Endothelial cell of umbilical vein (primary cell): ENCODE measurements at regions not wholly inside any gene's neighbourhood (a gene's known extent, or its start where the extent isn't known, plus 50 kb on each side); places are given as distances from the start of the nearest gene placed in this dataset.

Source experiments
- BruUV-seq: library from RNA; stranded (reverse); fragments of 400-500 nt; replicated peaks from 2 replicates; lab custom pipeline; 2021; lab: Mats Ljungman, UMichigan
- CTCF ChIA-PET: fragments of 300-600, 350-600 bp; sonication (Branson Sonifier 250); formaldehyde crosslinking; loops from one replicate; lab custom pipeline; 2021; ENCODE audit warnings: antibody characterized with exemption, inconsistent platforms; lab: Charles Lee
- POLR2A ChIA-PET: fragments of 300-600, 350-600 bp; sonication (Branson Sonifier 250); formaldehyde crosslinking; loops from one replicate; lab custom pipeline; 2021; ENCODE audit warnings: antibody characterized with exemption, inconsistent platforms; lab: Charles Lee
- DNase-seq: peaks from one replicate; pipeline ENCODE4 v3.0.0-alpha.2; 2011; ENCODE audit warnings: low read depth, low spot score
- FAIRE-seq: peaks from 2 replicates; lab custom pipeline; 2011; peaks lifted over from hg19 to GRCh38; lab: Jason Lieb, UNC
- H2AFZ ChIP-seq: 2 replicates; pipeline ENCODE4 v1.6.0; 2012; ENCODE audit warnings: low read depth, low read length, control low read depth, inconsistent platforms
- H3K27ac ChIP-seq: 2 replicates; pipeline ENCODE4 v1.5.1; 2011; ENCODE audit warnings: low read depth, mild to moderate bottlenecking, control low read depth, low read length, moderate library complexity; ENCODE audit not compliant: insufficient read depth
- H3K27me3 ChIP-seq, 2 experiments: 2 replicates each; pipeline versions ENCODE4 v1.6.0 to v1.6.1; 2011; ENCODE audit warnings: low read length in 2 of 2, mixed read lengths in 1 of 2; ENCODE audit not compliant: control insufficient read depth in 2 of 2, insufficient read depth in 2 of 2
- H3K36me3 ChIP-seq, 2 experiments: 2 replicates in 1 of 2; 3 replicates in 1 of 2; pipeline ENCODE4 v1.5.1; 2011; ENCODE audit warnings: low read length in 2 of 2, mild to moderate bottlenecking in 1 of 2, moderate library complexity in 1 of 2; ENCODE audit not compliant: control insufficient read depth in 2 of 2, insufficient read depth in 2 of 2; ENCODE audit errors: extremely low read depth in 1 of 2
- H3K4me1 ChIP-seq: 3 replicates; pipeline ENCODE4 v1.5.1; 2011; ENCODE audit warnings: mild to moderate bottlenecking, low read length; ENCODE audit not compliant: control insufficient read depth, insufficient read depth; ENCODE audit errors: extremely low read depth
- H3K4me2 ChIP-seq: 2 replicates; pipeline ENCODE4 v1.6.1; 2011; ENCODE audit warnings: low read length, control low read depth, mixed read lengths; ENCODE audit not compliant: insufficient read depth
- H3K4me3 ChIP-seq, 3 experiments: fragments of 200-600 bp in 1 of 3; sonication (generic), shearing (Covaris generic) in 1 of 3; replicated peaks in 1 of 3; 2 replicates each; pipeline ENCODE4 v1.5.1; 2011 to 2016; ENCODE audit warnings: control low read depth in 3 of 3, low read length in 3 of 3, mild to moderate bottlenecking in 2 of 3, inconsistent platforms in 1 of 3, low read depth in 1 of 3, moderate library complexity in 1 of 3; ENCODE audit not compliant: insufficient read depth in 1 of 3
- H3K79me2 ChIP-seq: 2 replicates; pipeline ENCODE4 v1.6.0; 2012; ENCODE audit warnings: low read length, inconsistent platforms; ENCODE audit not compliant: control insufficient read depth, insufficient read depth
- H3K9ac ChIP-seq: replicated peaks from 2 replicates; pipeline ENCODE3; 2011; ENCODE audit warnings: low read length, control low read depth; ENCODE audit not compliant: insufficient read depth; ENCODE audit errors: extremely low read depth
- H3K9me1 ChIP-seq: replicated peaks from 3 replicates; pipeline ENCODE4 v1.6.0; 2011; ENCODE audit warnings: mild to moderate bottlenecking, low read length; ENCODE audit not compliant: control insufficient read depth, insufficient read depth; ENCODE audit errors: extremely low read depth
- H3K9me3 ChIP-seq: replicated peaks from 2 replicates; pipeline ENCODE4 v1.5.1; 2012; ENCODE audit warnings: low read length, inconsistent platforms; ENCODE audit not compliant: control insufficient read depth, insufficient read depth
- H4K20me1 ChIP-seq: replicated peaks from 2 replicates; pipeline ENCODE3; 2011; ENCODE audit warnings: mild to moderate bottlenecking, low read length; ENCODE audit not compliant: control insufficient read depth, insufficient read depth; ENCODE audit errors: extremely low read depth
- EZH2 ChIP-seq: IDR thresholded peaks from 2 replicates; pipeline ENCODE4 v1.6.1; 2012; ENCODE audit warnings: borderline replicate concordance, low read depth, mild to moderate bottlenecking, moderate library complexity, low read length, inconsistent platforms; ENCODE audit not compliant: severe bottlenecking
- FOS ChIP-seq: IDR thresholded peaks from 2 replicates; pipeline ENCODE4 v1.6.1; 2011; ENCODE audit warnings: mild to moderate bottlenecking, low read length, moderate library complexity, borderline replicate concordance; ENCODE audit not compliant: insufficient read depth
- GATA2 ChIP-seq: IDR thresholded peaks from 2 replicates; pipeline ENCODE4 v1.7.0; 2011; ENCODE audit warnings: low read depth, mild to moderate bottlenecking, moderate library complexity, mixed read lengths, low read length; ENCODE audit not compliant: insufficient read length, insufficient read depth
- JUN ChIP-seq: IDR thresholded peaks from 2 replicates; pipeline ENCODE4 v1.6.1; 2011; ENCODE audit warnings: borderline replicate concordance, low read depth; ENCODE audit not compliant: insufficient read length, insufficient read depth
- MYC ChIP-seq: IDR thresholded peaks from one replicate; pipeline ENCODE4 v1.6.1; 2011; ENCODE audit warnings: mild to moderate bottlenecking, low read depth, low read length
- POLR2A ChIP-seq: IDR thresholded peaks from 2 replicates; pipeline ENCODE4 v1.6.1; 2012; ENCODE audit warnings: low read depth, mild to moderate bottlenecking, control low read depth, low read length
- POLR2AphosphoS5 ChIP-seq: IDR thresholded peaks from 2 replicates; pipeline ENCODE4 v1.6.1; 2012; ENCODE audit warnings: low read depth, mild to moderate bottlenecking, control low read depth, low read length, moderate library complexity; ENCODE audit not compliant: insufficient read depth
- dilution Hi-C: fragments of 300-500 bp; cut with MboI; formaldehyde crosslinking; loops from one replicate; pipeline ENCODE4 v1.15.0; 2019; ENCODE audit warnings: low sequenced_read_pairs; ENCODE audit not compliant: extremely low pct_ligation_motif_present
- intact Hi-C: fragments of 100-400 bp; cut with micrococcal nuclease; formaldehyde crosslinking; loops from one replicate; pipeline ENCODE4 v1.10.0; 2022
- TF ChIP-seq, protein P1 (sequence below): IDR thresholded peaks from 2 replicates; pipeline ENCODE4 v1.6.1; 2011; ENCODE audit not compliant: insufficient read depth, insufficient read length
- TF ChIP-seq, protein P2 (sequence below), 2 donors: IDR thresholded peaks; 1 replicate in 1 of 2; 2 replicates in 1 of 2; pipeline ENCODE4 v1.5.1; 2011; ENCODE audit warnings: low read length in 2 of 2, mild to moderate bottlenecking in 2 of 2, moderate library complexity in 2 of 2, control low read depth in 1 of 2, inconsistent platforms in 1 of 2, low read depth in 1 of 2; ENCODE audit not compliant: insufficient read depth in 1 of 2; ENCODE audit errors: extremely low read depth in 1 of 2

DNA sequence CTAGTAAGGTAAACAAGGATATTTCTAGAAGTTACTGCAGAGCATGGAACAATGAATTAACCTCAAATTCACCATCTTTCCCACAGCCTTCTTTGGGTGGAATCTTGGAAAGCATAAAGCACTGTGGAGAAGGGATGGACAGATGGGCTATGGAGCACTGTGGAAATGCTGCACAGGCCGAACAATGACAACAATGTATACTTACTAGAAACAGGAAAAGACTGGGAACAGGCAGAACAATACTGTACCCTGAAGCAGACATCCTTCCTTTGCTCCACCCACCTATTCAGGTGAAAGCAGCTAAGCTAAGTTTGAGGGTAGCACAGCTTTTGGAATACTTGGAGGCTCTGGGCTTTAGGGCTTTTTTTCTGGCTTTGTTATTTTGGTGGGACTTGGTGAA lies 250.6 kb upstream of the KLF8 start:
- Histone ChIP-seq H2AFZ (no peak overlapping the region), H3K27ac (no peak overlapping the region), H3K4me2 (no peak overlapping the region), H3K79me2 (no peaks in the 10 kb centered on the region), H3K4me1 (peaks cover 5% of the 10 kb centered on the region), H3K27me3 (no peaks in the 10 kb centered on the region), H3K9me1 (no peaks in the 10 kb centered on the region), H3K4me3 (no peak overlapping the region), H3K36me3 (no peaks in the 10 kb centered on the region), H4K20me1 (no peaks in the 10 kb centered on the region), H3K9ac (no peak overlapping the region), H3K9me3 (no peaks in the 10 kb centered on the region)
- TF ChIP-seq FOS (no peak), POLR2AphosphoS5 (no peak), POLR2A (no peak), MYC (no peak), JUN (no peak), EZH2 (no peak), GATA2 (no peak)
- TF ChIP-seq, protein P1, sequence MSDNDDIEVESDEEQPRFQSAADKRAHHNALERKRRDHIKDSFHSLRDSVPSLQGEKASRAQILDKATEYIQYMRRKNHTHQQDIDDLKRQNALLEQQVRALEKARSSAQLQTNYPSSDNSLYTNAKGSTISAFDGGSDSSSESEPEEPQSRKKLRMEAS, result no peak
- TF ChIP-seq, protein P2, sequence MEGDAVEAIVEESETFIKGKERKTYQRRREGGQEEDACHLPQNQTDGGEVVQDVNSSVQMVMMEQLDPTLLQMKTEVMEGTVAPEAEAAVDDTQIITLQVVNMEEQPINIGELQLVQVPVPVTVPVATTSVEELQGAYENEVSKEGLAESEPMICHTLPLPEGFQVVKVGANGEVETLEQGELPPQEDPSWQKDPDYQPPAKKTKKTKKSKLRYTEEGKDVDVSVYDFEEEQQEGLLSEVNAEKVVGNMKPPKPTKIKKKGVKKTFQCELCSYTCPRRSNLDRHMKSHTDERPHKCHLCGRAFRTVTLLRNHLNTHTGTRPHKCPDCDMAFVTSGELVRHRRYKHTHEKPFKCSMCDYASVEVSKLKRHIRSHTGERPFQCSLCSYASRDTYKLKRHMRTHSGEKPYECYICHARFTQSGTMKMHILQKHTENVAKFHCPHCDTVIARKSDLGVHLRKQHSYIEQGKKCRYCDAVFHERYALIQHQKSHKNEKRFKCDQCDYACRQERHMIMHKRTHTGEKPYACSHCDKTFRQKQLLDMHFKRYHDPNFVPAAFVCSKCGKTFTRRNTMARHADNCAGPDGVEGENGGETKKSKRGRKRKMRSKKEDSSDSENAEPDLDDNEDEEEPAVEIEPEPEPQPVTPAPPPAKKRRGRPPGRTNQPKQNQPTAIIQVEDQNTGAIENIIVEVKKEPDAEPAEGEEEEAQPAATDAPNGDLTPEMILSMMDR (IDR thresholded peaks at IDR 0.05; ENCODE audit: extremely low read depth in 1 of 2, insufficient read depth in 1 of 2, low read depth in 1 of 2, low read length in 2 of 2), result no peak
- CTCF ChIA-PET, result no interaction called here
- POLR2A ChIA-PET, result no interaction called here
- peak; percentile 78 for FAIRE-seq
- BruUV-seq, result no TSS peak
- dilution Hi-C loops (no loop called here), intact Hi-C loops (no loop called here)
- peak; percentile 21 for DNase-seq
